ENCODE measurements at regions not wholly inside any gene's neighbourhood (a gene's known extent, or its start where the extent isn't known, plus 50 kb on each side); places are given as distances from the start of the nearest gene placed in this dataset.

DNA sequence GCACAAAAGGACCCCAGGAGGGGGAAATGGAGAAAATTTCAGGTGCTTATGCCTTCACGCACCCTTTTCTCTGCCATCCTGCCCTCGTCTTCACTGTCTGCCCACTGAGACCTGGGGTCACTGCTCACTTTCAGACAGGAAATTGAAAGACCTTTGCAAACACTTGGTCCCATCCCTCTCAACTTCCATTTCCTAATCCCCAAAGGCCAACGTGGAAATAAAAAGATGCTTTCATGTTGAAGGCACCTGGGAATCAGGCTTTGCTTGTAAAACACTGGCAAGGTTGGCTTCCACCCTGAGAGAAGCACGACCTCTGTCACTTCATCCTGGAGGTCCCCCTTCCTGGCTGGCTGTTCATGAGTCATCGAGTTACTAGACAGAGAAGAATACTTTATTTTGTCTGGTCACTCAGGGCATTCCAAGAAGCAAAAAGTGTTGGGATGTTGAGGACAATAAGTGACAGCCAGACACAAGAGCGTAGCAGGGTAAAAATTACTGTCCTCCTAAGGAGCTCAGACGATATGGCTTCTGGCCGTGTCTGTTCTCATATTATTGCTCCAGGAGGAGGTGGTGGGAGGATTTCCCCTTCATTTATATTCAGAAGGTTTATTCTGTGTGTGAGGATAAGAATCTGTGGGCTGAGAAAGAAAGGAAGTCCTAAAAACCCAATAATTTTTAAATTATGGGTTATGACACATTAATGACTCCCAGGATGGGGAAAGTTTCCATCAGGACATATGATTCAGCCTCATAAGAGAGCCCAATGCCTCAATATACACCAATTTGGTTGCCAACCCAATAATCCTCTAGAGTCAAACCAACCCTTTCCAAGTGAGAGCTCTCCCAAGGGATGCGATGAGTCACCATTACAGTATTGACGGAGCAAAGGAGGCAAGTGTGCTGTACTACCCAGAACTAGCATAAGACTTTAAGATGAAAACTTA is 409.0 kb downstream of the COG6 start (continued):
- TF ChIP-seq ZNF629 (tag by site-specific recombination; IDR thresholded peaks at IDR 0.05), result peak; percentile 64
- TF ChIP-seq ZSCAN18 (tag by site-specific recombination; IDR thresholded peaks at IDR 0.05), result no peak
- 0 out of 2 replicates have a peak, but pooled peaks have one; percentile 6 for TF ChIP-seq ZNF37A (tag by site-specific recombination; IDR thresholded peaks at IDR 0.05)
- TF ChIP-seq ZBTB49 (tag by site-specific recombination; IDR thresholded peaks at IDR 0.05; ENCODE audit: low read depth), result no peak
- TF ChIP-seq ZBTB7A (tag by site-specific recombination; IDR thresholded peaks at IDR 0.05; ENCODE audit: low read depth), result no peak
- TF ChIP-seq ZNF600 (tag by site-specific recombination; IDR thresholded peaks at IDR 0.05), result peak; percentile 48; the same call in 1 of the 2 replicates
- 0 out of 2 replicates have a peak, but pooled peaks have one; percentile 11 for TF ChIP-seq IKZF3 (tag by site-specific recombination; IDR thresholded peaks at IDR 0.05)
- no peak for TF ChIP-seq ZNF404 (tag by site-specific recombination; IDR thresholded peaks at IDR 0.05)
- TF ChIP-seq ZNF837 (tag by site-specific recombination; IDR thresholded peaks at IDR 0.05), result no peak
- TF ChIP-seq ZNF366 (tag by site-specific recombination; conservative IDR thresholded peaks at IDR 0.05), result 0 out of 2 replicates have a peak, but pooled peaks have one; percentile 14
- TF ChIP-seq, protein P1, sequence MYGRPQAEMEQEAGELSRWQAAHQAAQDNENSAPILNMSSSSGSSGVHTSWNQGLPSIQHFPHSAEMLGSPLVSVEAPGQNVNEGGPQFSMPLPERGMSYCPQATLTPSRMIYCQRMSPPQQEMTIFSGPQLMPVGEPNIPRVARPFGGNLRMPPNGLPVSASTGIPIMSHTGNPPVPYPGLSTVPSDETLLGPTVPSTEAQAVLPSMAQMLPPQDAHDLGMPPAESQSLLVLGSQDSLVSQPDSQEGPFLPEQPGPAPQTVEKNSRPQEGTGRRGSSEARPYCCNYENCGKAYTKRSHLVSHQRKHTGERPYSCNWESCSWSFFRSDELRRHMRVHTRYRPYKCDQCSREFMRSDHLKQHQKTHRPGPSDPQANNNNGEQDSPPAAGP (tag by site-specific recombination; IDR thresholded peaks at IDR 0.05), result peak; percentile 57; the same call in 1 of the 2 replicates
- TF ChIP-seq ZNF514 (tag by site-specific recombination; IDR thresholded peaks at IDR 0.05), result no peak
- TF ChIP-seq, protein P2, sequence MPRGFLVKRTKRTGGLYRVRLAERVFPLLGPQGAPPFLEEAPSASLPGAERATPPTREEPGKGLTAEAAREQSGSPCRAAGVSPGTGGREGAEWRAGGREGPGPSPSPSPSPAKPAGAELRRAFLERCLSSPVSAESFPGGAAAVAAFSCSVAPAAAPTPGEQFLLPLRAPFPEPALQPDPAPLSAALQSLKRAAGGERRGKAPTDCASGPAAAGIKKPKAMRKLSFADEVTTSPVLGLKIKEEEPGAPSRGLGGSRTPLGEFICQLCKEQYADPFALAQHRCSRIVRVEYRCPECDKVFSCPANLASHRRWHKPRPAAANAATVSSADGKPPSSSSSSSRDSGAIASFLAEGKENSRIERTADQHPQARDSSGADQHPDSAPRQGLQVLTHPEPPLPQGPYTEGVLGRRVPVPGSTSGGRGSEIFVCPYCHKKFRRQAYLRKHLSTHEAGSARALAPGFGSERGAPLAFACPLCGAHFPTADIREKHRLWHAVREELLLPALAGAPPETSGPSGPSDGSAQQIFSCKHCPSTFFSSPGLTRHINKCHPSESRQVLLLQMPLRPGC (tag by site-specific recombination; IDR thresholded peaks at IDR 0.05), result 0 out of 2 replicates have a peak, but pooled peaks have one; percentile 38
- no peak for TF ChIP-seq ZNF561 (tag by site-specific recombination; IDR thresholded peaks at IDR 0.05; ENCODE audit: borderline replicate concordance)
- TF ChIP-seq ZNF677 (tag by site-specific recombination; IDR thresholded peaks at IDR 0.05), result no peak
- peak; percentile 59 for TF ChIP-seq ZEB2 (tag by site-specific recombination; IDR thresholded peaks at IDR 0.05)
- TF ChIP-seq ZSCAN16 (tag by site-specific recombination; IDR thresholded peaks at IDR 0.05), result no peak
- TF ChIP-seq SP7 (tag by site-specific recombination; IDR thresholded peaks at IDR 0.05), result peak; percentile 94
- no peak for TF ChIP-seq ZNF10 (tag by site-specific recombination; IDR thresholded peaks at IDR 0.05)
